BLaER1 treated with 17β-estradiol and CSF1 and Interleukin-3, amounts not matched to agents 10 nM and 100 nM (cell line): ENCODE measurements at regions not wholly inside any gene's neighbourhood (a gene's known extent, or its start where the extent isn't known, plus 50 kb on each side); places are given as distances from the start of the nearest gene placed in this dataset.

Source experiments
- H3K27ac ChIP-seq, 11 experiments: shearing (Covaris generic); formaldehyde crosslinking; 2 replicates each; pipeline ENCODE4 v1.8.1; 2022
- H3K27me3 ChIP-seq, 11 experiments: shearing (Covaris generic); formaldehyde crosslinking; 2 replicates each; pipeline ENCODE4 v1.8.1; 2022
- H3K36me3 ChIP-seq, 11 experiments: shearing (Covaris generic); formaldehyde crosslinking; 2 replicates each; pipeline ENCODE4 v1.8.1; 2022
- H3K4me1 ChIP-seq, 10 experiments: shearing (Covaris generic); formaldehyde crosslinking; 2 replicates each; pipeline ENCODE4 v1.8.1; 2022
- H3K4me2 ChIP-seq, 11 experiments: shearing (Covaris generic); formaldehyde crosslinking; 2 replicates each; pipeline ENCODE4 v1.8.1; 2022
- H3K4me3 ChIP-seq, 10 experiments: shearing (Covaris generic); formaldehyde crosslinking; 2 replicates each; pipeline ENCODE4 v1.8.1; 2022
- H3K9ac ChIP-seq, 11 experiments: shearing (Covaris generic); formaldehyde crosslinking; 2 replicates each; pipeline ENCODE4 v1.8.1; 2022
- H3K9me3 ChIP-seq, 11 experiments: shearing (Covaris generic); formaldehyde crosslinking; replicated peaks in 1 of 11; 2 replicates each; pipeline ENCODE4 v1.8.1; 2022
- H4K20me1 ChIP-seq, 11 experiments: shearing (Covaris generic); formaldehyde crosslinking; 2 replicates each; pipeline ENCODE4 v1.8.1; 2022
- Cebpa-rat ChIP-seq, 11 experiments: shearing (Covaris generic); IDR thresholded peaks; 2 replicates each; pipeline ENCODE4 v1.8.1; 2022

GRCh38 chr12:46935271-46935847 lies 109.6 kb upstream of the SLC38A4 start:
- no peaks in the 10 kb centered on the region for H3K27me3 ChIP-seq
- no peaks in the 10 kb centered on the region for H3K36me3 ChIP-seq
- H3K9ac ChIP-seq: no peak overlapping the region
- no peaks in the 10 kb centered on the region for H4K20me1 ChIP-seq
- no peak overlapping the region for H3K27ac ChIP-seq
- H3K4me2 ChIP-seq: no peak overlapping the region
- TF ChIP-seq Cebpa-rat (IDR thresholded peaks at IDR 0.05): no peak
- H3K9me3 ChIP-seq: peaks cover 0 to 11% (median 5%) of the 10 kb centered on the region in 11 experiments; a peak in 6 of 22 replicates
- no peak overlapping the region for H3K4me3 ChIP-seq
- H3K4me1 ChIP-seq: no peaks in the 10 kb centered on the region

- Histone ChIP-seq H3K4me3 (no peak overlapping the region), H3K9ac (no peak overlapping the region), H4K20me1 (no peaks in the 10 kb centered on the region), H3K36me3 (no peaks in the 10 kb centered on the region), H3K27me3 (no peaks in the 10 kb centered on the region), H3K9me3 (peaks cover 0 to 8% (median 3%) of the 10 kb centered on the region in 11 experiments; a peak in 5 of 22 replicates), H3K27ac (no peak overlapping the region), H3K4me2 (no peak overlapping the region), H3K4me1 (no peaks in the 10 kb centered on the region)
- TF ChIP-seq Cebpa-rat (IDR thresholded peaks at IDR 0.05): no peak
These were observed 110.2 kb upstream of the SLC38A4 start for GRCh38 chr12:46936042-46936441.

GRCh38 chr12:46938071-46938678 lies 112.4 kb upstream of the SLC38A4 start:
- H3K36me3 ChIP-seq: no peaks in the 10 kb centered on the region
- no peaks in the 10 kb centered on the region for H3K9me3 ChIP-seq
- H3K27me3 ChIP-seq: no peaks in the 10 kb centered on the region
- H4K20me1 ChIP-seq: no peaks in the 10 kb centered on the region
- no peaks in the 10 kb centered on the region for H3K4me1 ChIP-seq
- H3K27ac ChIP-seq: no peak overlapping the region
- H3K4me2 ChIP-seq: no peak overlapping the region
- no peak for TF ChIP-seq Cebpa-rat (IDR thresholded peaks at IDR 0.05)
- H3K9ac ChIP-seq: no peak overlapping the region
- H3K4me3 ChIP-seq: no peak overlapping the region

GRCh38 chr12:46941981-46942380 lies 116.2 kb upstream of the SLC38A4 start:
- Histone ChIP-seq H3K4me2 (no peak overlapping the region), H3K4me1 (0 out of 20 replicates have a peak, but pooled peaks cover 0 to 3% (median 0%) of the 10 kb centered on the region in 10 experiments)

GRCh38 chr12:46942579-46942978 lies 116.8 kb upstream of the SLC38A4 start:
- H3K36me3 ChIP-seq: no peaks in the 10 kb centered on the region
- no peak overlapping the region for H3K4me3 ChIP-seq
- no peaks in the 10 kb centered on the region for H4K20me1 ChIP-seq
- no peak overlapping the region for H3K9ac ChIP-seq
- H3K4me1 ChIP-seq: 0 out of 20 replicates have a peak, but pooled peaks cover 0 to 5% (median 0%) of the 10 kb centered on the region in 10 experiments
- H3K27ac ChIP-seq: no peak overlapping the region
- no peaks in the 10 kb centered on the region for H3K9me3 ChIP-seq
- TF ChIP-seq Cebpa-rat (IDR thresholded peaks at IDR 0.05): no peak
- no peak overlapping the region for H3K4me2 ChIP-seq
- H3K27me3 ChIP-seq: no peaks in the 10 kb centered on the region

More at GRCh38 chr12:46941981-46942380, 116.2 kb upstream of the SLC38A4 start:
- Histone ChIP-seq H3K9me3 (no peaks in the 10 kb centered on the region), H3K27ac (no peak overlapping the region), H4K20me1 (no peaks in the 10 kb centered on the region), H3K27me3 (no peaks in the 10 kb centered on the region), H3K4me3 (no peak overlapping the region), H3K36me3 (no peaks in the 10 kb centered on the region), H3K9ac (no peak overlapping the region)
- no peak for TF ChIP-seq Cebpa-rat (IDR thresholded peaks at IDR 0.05)

- TF ChIP-seq Cebpa-rat (IDR thresholded peaks at IDR 0.05): no peak
- Histone ChIP-seq H3K4me3 (no peak overlapping the region), H4K20me1 (no peaks in the 10 kb centered on the region), H3K27me3 (no peaks in the 10 kb centered on the region), H3K27ac (no peak overlapping the region), H3K4me2 (no peak overlapping the region), H3K9me3 (no peaks in the 10 kb centered on the region), H3K36me3 (no peaks in the 10 kb centered on the region), H3K9ac (no peak overlapping the region), H3K4me1 (0 out of 20 replicates have a peak, but pooled peaks cover 0 to 5% (median 0%) of the 10 kb centered on the region in 10 experiments)
These were observed 118.3 kb upstream of the SLC38A4 start for GRCh38 chr12:46944088-46944487.

GRCh38 chr12:46944771-46945170 lies 119.0 kb upstream of the SLC38A4 start:
- no peak overlapping the region for H3K4me3 ChIP-seq
- no peak overlapping the region for H3K27ac ChIP-seq
- no peaks in the 10 kb centered on the region for H3K9me3 ChIP-seq
- TF ChIP-seq Cebpa-rat (IDR thresholded peaks at IDR 0.05): no peak
- H3K4me1 ChIP-seq: 0 out of 20 replicates have a peak, but pooled peaks cover 0 to 5% (median 0%) of the 10 kb centered on the region in 10 experiments
- no peaks in the 10 kb centered on the region for H3K27me3 ChIP-seq
- no peak overlapping the region for H3K9ac ChIP-seq
- H3K4me2 ChIP-seq: no peak overlapping the region
- H4K20me1 ChIP-seq: no peaks in the 10 kb centered on the region
- no peaks in the 10 kb centered on the region for H3K36me3 ChIP-seq

GRCh38 chr12:46945591-46945990 lies 119.8 kb upstream of the SLC38A4 start:
- Histone ChIP-seq H3K36me3 (no peaks in the 10 kb centered on the region), H3K27me3 (no peaks in the 10 kb centered on the region), H3K4me2 (no peak overlapping the region), H3K9me3 (no peaks in the 10 kb centered on the region), H3K27ac (no peak overlapping the region), H3K9ac (no peak overlapping the region), H4K20me1 (no peaks in the 10 kb centered on the region), H3K4me3 (no peak overlapping the region), H3K4me1 (0 out of 20 replicates have a peak, but pooled peaks cover 0 to 5% (median 0%) of the 10 kb centered on the region in 10 experiments)
- no peak for TF ChIP-seq Cebpa-rat (IDR thresholded peaks at IDR 0.05)

GRCh38 chr12:46946137-46946536 lies 120.3 kb upstream of the SLC38A4 start:
- H3K27ac ChIP-seq: no peak overlapping the region
- H3K27me3 ChIP-seq: no peaks in the 10 kb centered on the region
- H3K4me3 ChIP-seq: no peak overlapping the region
- H3K9ac ChIP-seq: no peak overlapping the region
- no peaks in the 10 kb centered on the region for H4K20me1 ChIP-seq
- H3K36me3 ChIP-seq: no peaks in the 10 kb centered on the region
- no peaks in the 10 kb centered on the region for H3K9me3 ChIP-seq
- no peak for TF ChIP-seq Cebpa-rat (IDR thresholded peaks at IDR 0.05)
- 0 out of 20 replicates have a peak, but pooled peaks cover 0 to 5% (median 0%) of the 10 kb centered on the region in 10 experiments for H3K4me1 ChIP-seq
- H3K4me2 ChIP-seq: no peak overlapping the region
